HUES6 (cell line): ENCODE measurements at regions not wholly inside any gene's neighbourhood (a gene's known extent, or its start where the extent isn't known, plus 50 kb on each side); places are given as distances from the start of the nearest gene placed in this dataset.

Experiments
- H3K27ac ChIP-seq: 2 replicates; pipeline ENCODE4 v1.7.0; 2013; ENCODE audit warnings: low read depth, mild to moderate bottlenecking, low read length, inconsistent platforms
- H3K27me3 ChIP-seq: 2 replicates; pipeline ENCODE4 v1.6.1; 2013; ENCODE audit warnings: low read length; ENCODE audit not compliant: control insufficient read depth, insufficient read depth
- H3K36me3 ChIP-seq: 2 replicates; pipeline ENCODE4 v1.6.1; 2013; ENCODE audit warnings: low read length; ENCODE audit not compliant: control insufficient read depth, insufficient read depth
- H3K4me1 ChIP-seq: 2 replicates; pipeline ENCODE4 v1.6.1; 2013; ENCODE audit warnings: low read length; ENCODE audit not compliant: control insufficient read depth, insufficient read depth
- H3K4me3 ChIP-seq: 2 replicates; pipeline ENCODE4 v1.5.1; 2013; ENCODE audit warnings: low read depth, low read length
- H3K9ac ChIP-seq: one replicate; pipeline ENCODE4 v1.6.1; 2013; ENCODE audit warnings: mild to moderate bottlenecking, low read length
- H3K9me3 ChIP-seq: 2 replicates; pipeline ENCODE4 v1.6.1; 2013; ENCODE audit warnings: low read depth, low read length; ENCODE audit not compliant: control insufficient read depth, insufficient read depth

- Histone ChIP-seq H3K9me3 (no peaks in the 10 kb centered on the region), H3K4me3 (no peak overlapping the region), H3K4me1 (no peaks in the 10 kb centered on the region), H3K27ac (no peak overlapping the region), H3K27me3 (no peaks in the 10 kb centered on the region), H3K9ac (no peak overlapping the region), H3K36me3 (no peaks in the 10 kb centered on the region)
Measured at GRCh38 chr6:145070791-145071190, 664.5 kb downstream of the EPM2A start.

- H3K27me3 ChIP-seq, result no peaks in the 10 kb centered on the region
- H3K9ac ChIP-seq, result no peak overlapping the region
- H3K9me3 ChIP-seq, result no peaks in the 10 kb centered on the region
- H3K4me3 ChIP-seq, result no peak overlapping the region
- H3K36me3 ChIP-seq, result no peaks in the 10 kb centered on the region
- no peaks in the 10 kb centered on the region for H3K4me1 ChIP-seq
- H3K27ac ChIP-seq, result no peak overlapping the region
Measured at GRCh38 chr6:145071836-145072235, 663.5 kb downstream of the EPM2A start.

GRCh38 chr6:145073811-145074210 is 661.5 kb downstream of the EPM2A start:
- Histone ChIP-seq H3K27ac (no peak overlapping the region), H3K9ac (no peak overlapping the region), H3K27me3 (no peaks in the 10 kb centered on the region), H3K4me3 (no peak overlapping the region), H3K36me3 (no peaks in the 10 kb centered on the region), H3K9me3 (no peaks in the 10 kb centered on the region), H3K4me1 (no peaks in the 10 kb centered on the region)

GRCh38 chr6:145074805-145075204 is 660.5 kb downstream of the EPM2A start:
- Histone ChIP-seq H3K27me3 (no peaks in the 10 kb centered on the region), H3K9ac (no peak overlapping the region), H3K27ac (no peak overlapping the region), H3K9me3 (no peaks in the 10 kb centered on the region), H3K4me3 (no peak overlapping the region), H3K36me3 (no peaks in the 10 kb centered on the region), H3K4me1 (no peaks in the 10 kb centered on the region)

GRCh38 chr6:145075425-145075824 is 659.9 kb downstream of the EPM2A start:
- Histone ChIP-seq H3K9ac (no peak overlapping the region), H3K4me3 (no peak overlapping the region), H3K27ac (no peak overlapping the region), H3K4me1 (no peaks in the 10 kb centered on the region), H3K9me3 (no peaks in the 10 kb centered on the region), H3K27me3 (no peaks in the 10 kb centered on the region), H3K36me3 (no peaks in the 10 kb centered on the region)

GRCh38 chr6:145076115-145076841 is 659.0 kb downstream of the EPM2A start:
- Histone ChIP-seq H3K36me3 (no peaks in the 10 kb centered on the region), H3K27ac (no peak overlapping the region), H3K4me1 (no peaks in the 10 kb centered on the region), H3K27me3 (no peaks in the 10 kb centered on the region), H3K9me3 (no peaks in the 10 kb centered on the region), H3K4me3 (no peak overlapping the region), H3K9ac (no peak overlapping the region)

- H3K9ac ChIP-seq, result no peak overlapping the region
- no peaks in the 10 kb centered on the region for H3K36me3 ChIP-seq
- no peak overlapping the region for H3K4me3 ChIP-seq
- H3K4me1 ChIP-seq, result no peaks in the 10 kb centered on the region
- no peaks in the 10 kb centered on the region for H3K9me3 ChIP-seq
- no peak overlapping the region for H3K27ac ChIP-seq
- no peaks in the 10 kb centered on the region for H3K27me3 ChIP-seq
Measured at GRCh38 chr6:145077382-145077781, 657.9 kb downstream of the EPM2A start.

GRCh38 chr6:145080651-145081050 is 654.7 kb downstream of the EPM2A start:
- H3K9ac ChIP-seq, result no peak overlapping the region
- H3K36me3 ChIP-seq, result no peaks in the 10 kb centered on the region
- no peaks in the 10 kb centered on the region for H3K9me3 ChIP-seq
- H3K27me3 ChIP-seq, result no peaks in the 10 kb centered on the region
- H3K27ac ChIP-seq, result no peak overlapping the region
- no peaks in the 10 kb centered on the region for H3K4me1 ChIP-seq
- H3K4me3 ChIP-seq, result no peak overlapping the region

- H3K4me1 ChIP-seq, result no peaks in the 10 kb centered on the region
- H3K36me3 ChIP-seq, result no peaks in the 10 kb centered on the region
- no peak overlapping the region for H3K27ac ChIP-seq
- no peak overlapping the region for H3K4me3 ChIP-seq
- no peaks in the 10 kb centered on the region for H3K27me3 ChIP-seq
- H3K9ac ChIP-seq, result no peak overlapping the region
- no peaks in the 10 kb centered on the region for H3K9me3 ChIP-seq
Measured at GRCh38 chr6:145081677-145082076, 653.6 kb downstream of the EPM2A start.

- Histone ChIP-seq H3K27ac (no peak overlapping the region), H3K9ac (no peak overlapping the region), H3K4me3 (no peak overlapping the region), H3K36me3 (no peaks in the 10 kb centered on the region), H3K27me3 (no peaks in the 10 kb centered on the region), H3K9me3 (no peaks in the 10 kb centered on the region), H3K4me1 (no peaks in the 10 kb centered on the region)
Measured at GRCh38 chr6:145082359-145082758, 653.0 kb downstream of the EPM2A start.

GRCh38 chr6:145086197-145086596 is 649.1 kb downstream of the EPM2A start:
- no peak overlapping the region for H3K27ac ChIP-seq

More at GRCh38 chr6:145086197-145086596, 649.1 kb downstream of the EPM2A start:
- no peak overlapping the region for H3K9ac ChIP-seq
- no peaks in the 10 kb centered on the region for H3K36me3 ChIP-seq
- no peaks in the 10 kb centered on the region for H3K9me3 ChIP-seq
- H3K4me1 ChIP-seq, result no peaks in the 10 kb centered on the region
- no peak overlapping the region for H3K4me3 ChIP-seq
- H3K27me3 ChIP-seq, result no peaks in the 10 kb centered on the region
